Fibroblast of lung (primary cell): ENCODE measurements at regions not wholly inside any gene's neighbourhood (a gene's known extent, or its start where the extent isn't known, plus 50 kb on each side); places are given as distances from the start of the nearest gene placed in this dataset.

ENCODE experiments used
- DNase-seq, 2 donors: peaks; one replicate each; pipeline versions ENCODE4 v3.0.0 to v3.0.0-alpha.2; 2010; ENCODE audit warnings: low read depth in 2 of 2
- H2AFZ ChIP-seq: 2 replicates; pipeline ENCODE4 v1.5.1; 2012; ENCODE audit warnings: low read length, control low read depth, inconsistent platforms
- H3K27ac ChIP-seq: 2 replicates; pipeline ENCODE4 v1.5.1; 2011; ENCODE audit warnings: low read length, control low read depth; ENCODE audit not compliant: insufficient read depth
- H3K27me3 ChIP-seq: 2 replicates; pipeline ENCODE4 v1.5.1; 2011; ENCODE audit warnings: mild to moderate bottlenecking, low read length; ENCODE audit not compliant: control insufficient read depth, insufficient read depth
- H3K36me3 ChIP-seq: 2 replicates; pipeline ENCODE4 v1.5.1; 2011; ENCODE audit warnings: low read length; ENCODE audit not compliant: control insufficient read depth, insufficient read depth
- H3K4me1 ChIP-seq: 2 replicates; pipeline ENCODE4 v1.5.1; 2011; ENCODE audit warnings: low read length; ENCODE audit not compliant: control insufficient read depth, insufficient read depth; ENCODE audit errors: extremely low read depth
- H3K4me2 ChIP-seq: 2 replicates; pipeline ENCODE4 v1.5.1; 2011; ENCODE audit warnings: low read length, control low read depth; ENCODE audit not compliant: insufficient read depth; ENCODE audit errors: extremely low read depth
- H3K4me3 ChIP-seq, 4 experiments: fragments of 200-600 bp in 1 of 4; sonication (generic) in 1 of 4; replicated peaks in 1 of 4; 2 replicates each; pipeline ENCODE4 v1.5.1; 2011 to 2016; ENCODE audit warnings: low read length in 4 of 4, low read depth in 3 of 4, mild to moderate bottlenecking in 3 of 4, control low read depth in 2 of 4, inconsistent platforms in 1 of 4, mixed read lengths in 1 of 4; ENCODE audit not compliant: insufficient read depth in 1 of 4; ENCODE audit errors: control extremely low read depth in 1 of 4
- H3K79me2 ChIP-seq: 2 replicates; pipeline ENCODE4 v1.5.1; 2012; ENCODE audit warnings: mild to moderate bottlenecking, low read length, inconsistent platforms; ENCODE audit not compliant: control insufficient read depth, insufficient read depth
- H3K9ac ChIP-seq: 2 replicates; pipeline ENCODE4 v1.5.1; 2011; ENCODE audit warnings: mild to moderate bottlenecking, low read length, control low read depth; ENCODE audit not compliant: insufficient read depth
- H3K9me3 ChIP-seq: 2 replicates; pipeline ENCODE4 v1.5.1; 2012; ENCODE audit warnings: low read depth, low read length; ENCODE audit not compliant: control insufficient read depth, insufficient read depth
- H4K20me1 ChIP-seq: 2 replicates; pipeline ENCODE4 v1.5.1; 2011; ENCODE audit warnings: low read length; ENCODE audit not compliant: control insufficient read depth, insufficient read depth; ENCODE audit errors: extremely low read depth
- EZH2 ChIP-seq: IDR thresholded peaks from 2 replicates; pipeline ENCODE4 v1.5.1; 2012; ENCODE audit warnings: low read length, control low read depth, mild to moderate bottlenecking; ENCODE audit errors: missing control alignments
- TF ChIP-seq, protein P1 (sequence below), 2 donors: IDR thresholded peaks in 1 of 2; conservative IDR thresholded peaks in 1 of 2; 1 replicate in 1 of 2; 2 replicates in 1 of 2; pipeline ENCODE4 v1.5.1; 2011 to 2012; ENCODE audit warnings: low read length in 2 of 2, control low read depth in 1 of 2, inconsistent platforms in 1 of 2, low read depth in 1 of 2, mild to moderate bottlenecking in 1 of 2

DNA sequence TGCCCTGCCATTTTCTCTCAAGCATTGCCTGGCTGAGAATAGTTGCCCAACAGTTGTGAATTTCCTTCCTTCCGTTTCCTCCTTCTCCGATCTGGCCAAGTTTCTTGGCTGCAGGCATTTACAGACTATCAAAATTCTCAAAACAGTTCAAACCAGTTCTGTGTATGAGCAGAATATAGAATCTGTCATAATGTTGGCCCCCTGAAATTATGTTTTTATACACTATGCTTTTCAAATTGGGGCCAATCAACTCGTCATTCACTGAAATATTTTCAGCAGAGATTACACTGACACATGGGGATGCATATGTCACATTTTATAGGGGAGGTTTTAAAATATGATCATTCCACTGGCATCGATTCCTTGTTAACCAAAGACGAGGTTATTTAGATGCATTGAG lies 284.2 kb upstream of the TMTC4 start:
- Histone ChIP-seq H3K27me3 (no peaks in the 10 kb centered on the region), H3K9me3 (no peaks in the 10 kb centered on the region), H3K9ac (no peak overlapping the region), H3K4me2 (no peak overlapping the region), H3K4me3 (no peak overlapping the region), H4K20me1 (no peaks in the 10 kb centered on the region), H3K27ac (no peak overlapping the region), H2AFZ (no peak overlapping the region), H3K4me1 (no peaks in the 10 kb centered on the region), H3K36me3 (no peaks in the 10 kb centered on the region), H3K79me2 (no peaks in the 10 kb centered on the region)
- TF ChIP-seq, protein P1, sequence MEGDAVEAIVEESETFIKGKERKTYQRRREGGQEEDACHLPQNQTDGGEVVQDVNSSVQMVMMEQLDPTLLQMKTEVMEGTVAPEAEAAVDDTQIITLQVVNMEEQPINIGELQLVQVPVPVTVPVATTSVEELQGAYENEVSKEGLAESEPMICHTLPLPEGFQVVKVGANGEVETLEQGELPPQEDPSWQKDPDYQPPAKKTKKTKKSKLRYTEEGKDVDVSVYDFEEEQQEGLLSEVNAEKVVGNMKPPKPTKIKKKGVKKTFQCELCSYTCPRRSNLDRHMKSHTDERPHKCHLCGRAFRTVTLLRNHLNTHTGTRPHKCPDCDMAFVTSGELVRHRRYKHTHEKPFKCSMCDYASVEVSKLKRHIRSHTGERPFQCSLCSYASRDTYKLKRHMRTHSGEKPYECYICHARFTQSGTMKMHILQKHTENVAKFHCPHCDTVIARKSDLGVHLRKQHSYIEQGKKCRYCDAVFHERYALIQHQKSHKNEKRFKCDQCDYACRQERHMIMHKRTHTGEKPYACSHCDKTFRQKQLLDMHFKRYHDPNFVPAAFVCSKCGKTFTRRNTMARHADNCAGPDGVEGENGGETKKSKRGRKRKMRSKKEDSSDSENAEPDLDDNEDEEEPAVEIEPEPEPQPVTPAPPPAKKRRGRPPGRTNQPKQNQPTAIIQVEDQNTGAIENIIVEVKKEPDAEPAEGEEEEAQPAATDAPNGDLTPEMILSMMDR (conservative IDR thresholded peaks at IDR 0.05 in 1 of 2, IDR thresholded peaks at IDR 0.05 in 1 of 2; ENCODE audit: low read depth in 1 of 2, low read length in 2 of 2) = no peak
- no peak for TF ChIP-seq EZH2
- no peak for DNase-seq

- no peak for TF ChIP-seq EZH2
- TF ChIP-seq, protein P1 (conservative IDR thresholded peaks at IDR 0.05 in 1 of 2, IDR thresholded peaks at IDR 0.05 in 1 of 2; ENCODE audit: low read depth in 1 of 2, low read length in 2 of 2) = no peak
- no peak overlapping the region for H3K4me3 ChIP-seq
- no peaks in the 10 kb centered on the region for H3K4me1 ChIP-seq
- no peak for DNase-seq
- no peak overlapping the region for H3K9ac ChIP-seq
- H2AFZ ChIP-seq = no peak overlapping the region
- no peaks in the 10 kb centered on the region for H3K79me2 ChIP-seq
- H3K27me3 ChIP-seq = no peaks in the 10 kb centered on the region
- no peaks in the 10 kb centered on the region for H3K9me3 ChIP-seq
- no peaks in the 10 kb centered on the region for H4K20me1 ChIP-seq
- no peak overlapping the region for H3K27ac ChIP-seq
- no peak overlapping the region for H3K4me2 ChIP-seq
- no peaks in the 10 kb centered on the region for H3K36me3 ChIP-seq
These were observed 283.1 kb upstream of the TMTC4 start for GRCh38 chr13:100957741-100958140.

DNA sequence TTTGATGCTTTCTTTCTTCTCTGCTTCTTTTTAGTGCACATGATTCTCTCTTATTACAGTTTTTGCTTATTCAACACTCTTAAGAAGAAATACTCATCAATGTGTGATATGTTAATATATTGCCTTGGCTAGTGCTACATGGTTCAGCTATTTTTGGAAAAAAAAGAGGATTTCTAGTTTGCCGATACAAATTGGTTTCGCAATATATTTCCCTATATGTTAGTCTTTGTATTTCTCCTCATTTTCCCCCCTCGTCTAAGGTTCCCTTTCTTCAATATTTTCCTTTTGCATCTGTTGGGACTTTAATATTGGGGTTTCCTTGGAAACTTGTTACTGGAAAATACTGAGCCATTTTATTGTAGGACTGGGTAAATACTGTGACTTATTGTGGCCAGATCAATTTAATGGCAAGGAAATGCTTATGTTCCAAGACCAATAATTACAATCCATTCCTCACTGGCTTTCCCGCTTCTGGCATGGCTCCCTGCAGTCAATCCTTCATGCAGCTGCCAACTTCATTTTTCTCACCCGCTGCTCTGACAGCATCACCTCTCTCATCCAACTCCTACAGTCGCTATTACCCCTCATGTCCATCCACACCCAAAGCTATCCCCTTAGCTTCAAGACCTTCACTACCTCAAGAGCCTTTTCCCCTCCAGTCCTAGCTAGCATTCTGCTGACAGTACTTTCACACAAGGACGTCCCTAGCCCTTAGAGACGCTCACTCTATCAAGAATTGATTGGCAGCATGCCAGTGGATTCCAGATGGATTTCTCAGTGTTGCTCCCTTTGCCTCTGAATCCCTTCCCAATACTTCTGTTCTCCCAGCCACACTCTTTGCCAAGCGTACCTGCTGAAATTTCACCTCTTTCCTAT lies 280.1 kb upstream of the TMTC4 start:
- Histone ChIP-seq H3K79me2 (no peaks in the 10 kb centered on the region), H3K9ac (no peak overlapping the region), H3K36me3 (no peaks in the 10 kb centered on the region), H2AFZ (no peak overlapping the region), H3K4me3 (no peak overlapping the region), H3K27me3 (no peaks in the 10 kb centered on the region), H3K4me1 (no peaks in the 10 kb centered on the region), H4K20me1 (no peaks in the 10 kb centered on the region), H3K9me3 (no peaks in the 10 kb centered on the region), H3K27ac (no peak overlapping the region), H3K4me2 (no peak overlapping the region)
- DNase-seq = peak in 1 of 2 donors; percentile 29
- no peak for TF ChIP-seq EZH2
- TF ChIP-seq, protein P1 (conservative IDR thresholded peaks at IDR 0.05 in 1 of 2, IDR thresholded peaks at IDR 0.05 in 1 of 2; ENCODE audit: low read depth in 1 of 2, low read length in 2 of 2) = no peak
